ENCODE measurements at regions not wholly inside any gene's neighbourhood (a gene's known extent, or its start where the extent isn't known, plus 50 kb on each side); places are given as distances from the start of the nearest gene placed in this dataset.

DNA sequence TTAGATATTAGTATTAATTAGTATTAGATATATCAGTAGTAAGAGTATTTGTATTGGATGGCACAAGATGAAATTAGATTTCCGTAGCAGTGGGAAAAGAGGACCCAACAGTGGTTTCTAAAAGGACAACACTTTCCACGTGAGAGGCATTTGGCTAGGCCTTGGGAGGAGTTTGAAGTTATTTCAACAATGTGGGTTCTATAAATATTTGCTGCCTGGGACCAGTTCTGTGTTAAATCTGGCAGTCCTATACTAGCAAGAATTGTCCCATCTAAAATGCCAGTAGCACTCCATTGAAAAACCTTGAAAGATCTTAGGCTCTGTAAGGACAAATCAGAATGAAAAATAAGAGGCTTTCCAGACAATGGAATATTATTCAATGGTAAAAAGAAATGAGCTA lies 347.1 kb upstream of the DNAJC19 start:
- TF ChIP-seq, protein P1, sequence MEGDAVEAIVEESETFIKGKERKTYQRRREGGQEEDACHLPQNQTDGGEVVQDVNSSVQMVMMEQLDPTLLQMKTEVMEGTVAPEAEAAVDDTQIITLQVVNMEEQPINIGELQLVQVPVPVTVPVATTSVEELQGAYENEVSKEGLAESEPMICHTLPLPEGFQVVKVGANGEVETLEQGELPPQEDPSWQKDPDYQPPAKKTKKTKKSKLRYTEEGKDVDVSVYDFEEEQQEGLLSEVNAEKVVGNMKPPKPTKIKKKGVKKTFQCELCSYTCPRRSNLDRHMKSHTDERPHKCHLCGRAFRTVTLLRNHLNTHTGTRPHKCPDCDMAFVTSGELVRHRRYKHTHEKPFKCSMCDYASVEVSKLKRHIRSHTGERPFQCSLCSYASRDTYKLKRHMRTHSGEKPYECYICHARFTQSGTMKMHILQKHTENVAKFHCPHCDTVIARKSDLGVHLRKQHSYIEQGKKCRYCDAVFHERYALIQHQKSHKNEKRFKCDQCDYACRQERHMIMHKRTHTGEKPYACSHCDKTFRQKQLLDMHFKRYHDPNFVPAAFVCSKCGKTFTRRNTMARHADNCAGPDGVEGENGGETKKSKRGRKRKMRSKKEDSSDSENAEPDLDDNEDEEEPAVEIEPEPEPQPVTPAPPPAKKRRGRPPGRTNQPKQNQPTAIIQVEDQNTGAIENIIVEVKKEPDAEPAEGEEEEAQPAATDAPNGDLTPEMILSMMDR (IDR thresholded peaks at IDR 0.05) = no peak
- TF ChIP-seq POLR2A (IDR thresholded peaks at IDR 0.05) (no peak), POLR2AphosphoS5 (IDR thresholded peaks at IDR 0.05) (no peak), EP300 (IDR thresholded peaks at IDR 0.05) (no peak)
